PC-9 (cell line): ENCODE measurements at regions not wholly inside any gene's neighbourhood (a gene's known extent, or its start where the extent isn't known, plus 50 kb on each side); places are given as distances from the start of the nearest gene placed in this dataset.

Experiments
- BruUV-seq: library from RNA; stranded (reverse); fragments of 400-500 nt; replicated peaks from 2 replicates; lab custom pipeline; 2021; lab: Mats Ljungman, UMichigan
- CTCF ChIA-PET: fragments of 300-600 bp; sonication (Branson Sonifier 250); formaldehyde crosslinking; loops from one replicate; lab custom pipeline; 2022; ENCODE audit warnings: antibody characterized with exemption; lab: Charles Lee
- POLR2A ChIA-PET: fragments of 300-600 bp; sonication (Branson Sonifier 250); formaldehyde crosslinking; loops from one replicate; lab custom pipeline; 2022; ENCODE audit warnings: antibody characterized with exemption; ENCODE audit not compliant: unreplicated experiment; lab: Charles Lee
- DNase-seq, 2 experiments: peaks; one replicate each; pipeline versions ENCODE4 v3.0.0 to v3.0.0-alpha.2; 2015 to 2022; ENCODE audit warnings: mixed read lengths in 1 of 2
- H2AFZ ChIP-seq: fragments of 200-600 bp; sonication (generic); 2 replicates; pipeline ENCODE4 v1.8.1; 2017; ENCODE audit warnings: antibody characterized with exemption
- H3F3A ChIP-seq: fragments of 200-600 bp; sonication (generic); 2 replicates; pipeline ENCODE4 v1.8.1; 2017; ENCODE audit warnings: antibody characterized with exemption, mild to moderate bottlenecking, low read depth; ENCODE audit not compliant: insufficient read depth
- H3K27ac ChIP-seq: fragments of 200-600 bp; sonication (generic); 2 replicates; pipeline ENCODE4 v1.6.1; 2016; ENCODE audit warnings: mixed run types
- H3K27me3 ChIP-seq: fragments of 200-600 bp; sonication (generic); 2 replicates; pipeline ENCODE4 v1.6.1; 2016; ENCODE audit warnings: low read depth, mixed run types; ENCODE audit not compliant: insufficient read depth
- H3K36me3 ChIP-seq: fragments of 200-600 bp; sonication (generic); 2 replicates; pipeline ENCODE4 v1.6.1; 2016; ENCODE audit warnings: low read depth, mixed run types
- H3K4me1 ChIP-seq: fragments of 200-600 bp; sonication (generic); replicated peaks from 2 replicates; pipeline ENCODE4 v1.6.1; 2016; ENCODE audit warnings: mixed run types; ENCODE audit not compliant: insufficient read depth
- H3K4me2 ChIP-seq: fragments of 200-600 bp; sonication (generic); 2 replicates; pipeline ENCODE4 v1.6.1; 2017; ENCODE audit warnings: mixed run types
- H3K4me3 ChIP-seq: fragments of 200-600 bp; sonication (generic); 2 replicates; pipeline ENCODE4 v1.6.1; 2016; ENCODE audit warnings: mixed run types
- H3K79me2 ChIP-seq: fragments of 200-600 bp; sonication (generic); 2 replicates; pipeline ENCODE4 v1.6.1; 2017; ENCODE audit warnings: low read depth, mixed run types
- H3K9me2 ChIP-seq: fragments of 200-600 bp; sonication (generic); 2 replicates; pipeline ENCODE4 v1.8.1; 2017; ENCODE audit warnings: mild to moderate bottlenecking; ENCODE audit not compliant: insufficient read depth
- H3K9me3 ChIP-seq: fragments of 200-600 bp; sonication (generic); 2 replicates; pipeline ENCODE4 v1.8.1; 2016; ENCODE audit warnings: low read depth; ENCODE audit not compliant: insufficient read depth
- H4K20me1 ChIP-seq: fragments of 200-600 bp; sonication (generic); 2 replicates; pipeline ENCODE4 v1.8.1; 2017; ENCODE audit not compliant: insufficient read depth
- CTCF ChIP-seq: fragments of 200-600 bp; sonication (generic); conservative IDR thresholded peaks from 2 replicates; pipeline ENCODE4 v1.6.1; 2017; ENCODE audit warnings: mixed run types, antibody characterized with exemption, mild to moderate bottlenecking, moderate library complexity
- EZH2 ChIP-seq: fragments of 200-600 bp; sonication (generic); IDR thresholded peaks from 2 replicates; pipeline ENCODE4 v1.8.0; 2017; ENCODE audit warnings: antibody characterized with exemption, low read depth
- intact Hi-C: fragments of 100-400 bp; cut with micrococcal nuclease; formaldehyde crosslinking; loops from one replicate; pipeline ENCODE4 v1.10.0; 2022; ENCODE audit not compliant: unreplicated experiment

GRCh38 chr18:71630696-71631095, 913.4 kb downstream of the CBLN2 start:
- POLR2A ChIA-PET = no interaction called here
- no peak overlapping the region for H2AFZ ChIP-seq

GRCh38 chr18:71625556-71626090, 918.5 kb downstream of the CBLN2 start:
- H3K27ac ChIP-seq = no peak overlapping the region
- no peaks in the 10 kb centered on the region for H3K36me3 ChIP-seq
- no peaks in the 10 kb centered on the region for H3K27me3 ChIP-seq
- H3K4me1 ChIP-seq = no peaks in the 10 kb centered on the region
- no peaks in the 10 kb centered on the region for H3K79me2 ChIP-seq
- no peaks in the 10 kb centered on the region for H3K9me2 ChIP-seq
- H3K4me3 ChIP-seq = no peak overlapping the region
- no peak overlapping the region for H3K4me2 ChIP-seq
- no peak for TF ChIP-seq EZH2
- TF ChIP-seq CTCF = no peak
- no peak for DNase-seq
- H4K20me1 ChIP-seq = no peaks in the 10 kb centered on the region
- CTCF ChIA-PET = no interaction called here
- H3F3A ChIP-seq = no peaks in the 10 kb centered on the region
- intact Hi-C loops = no loop called here
- POLR2A ChIA-PET = no interaction called here
- no peak overlapping the region for H2AFZ ChIP-seq
- BruUV-seq = no TSS peak
- peaks cover 5% of the 10 kb centered on the region; the same call in 1 of the 2 replicates for H3K9me3 ChIP-seq

More at GRCh38 chr18:71630696-71631095, 913.4 kb downstream of the CBLN2 start:
- no peaks in the 10 kb centered on the region for H4K20me1 ChIP-seq
- H3K36me3 ChIP-seq = no peaks in the 10 kb centered on the region
- no peaks in the 10 kb centered on the region for H3K79me2 ChIP-seq
- H3K9me3 ChIP-seq = peaks cover 5% of the 10 kb centered on the region; the same call in 1 of the 2 replicates
- H3K4me2 ChIP-seq = no peak overlapping the region
- CTCF ChIA-PET = no interaction called here
- H3K4me3 ChIP-seq = no peak overlapping the region
- H3K27me3 ChIP-seq = no peaks in the 10 kb centered on the region
- intact Hi-C loops = no loop called here
- no peaks in the 10 kb centered on the region for H3K4me1 ChIP-seq
- DNase-seq = no peak
- no peak overlapping the region for H3K27ac ChIP-seq
- BruUV-seq = no TSS peak
- TF ChIP-seq CTCF (no peak), EZH2 (no peak)
- no peaks in the 10 kb centered on the region for H3K9me2 ChIP-seq
- H3F3A ChIP-seq = no peaks in the 10 kb centered on the region

- H3K4me1 ChIP-seq = no peaks in the 10 kb centered on the region
- CTCF ChIA-PET = no interaction called here
- no peaks in the 10 kb centered on the region for H4K20me1 ChIP-seq
- POLR2A ChIA-PET = no interaction called here
- H3K79me2 ChIP-seq = no peaks in the 10 kb centered on the region
- DNase-seq = no peak
- H3F3A ChIP-seq = no peaks in the 10 kb centered on the region
- H3K27me3 ChIP-seq = no peaks in the 10 kb centered on the region
- no peak overlapping the region for H3K4me3 ChIP-seq
- no peaks in the 10 kb centered on the region for H3K9me2 ChIP-seq
- H2AFZ ChIP-seq = no peak overlapping the region
- H3K36me3 ChIP-seq = no peaks in the 10 kb centered on the region
- H3K27ac ChIP-seq = no peak overlapping the region
- TF ChIP-seq EZH2 (no peak), CTCF (no peak)
- intact Hi-C loops = no loop called here
- H3K4me2 ChIP-seq = no peak overlapping the region
- H3K9me3 ChIP-seq = peaks cover 9% of the 10 kb centered on the region
- no TSS peak for BruUV-seq
These were observed 945.8 kb downstream of the CBLN2 start for GRCh38 chr18:71598374-71598773.
